ENCODE measurements at regions not wholly inside any gene's neighbourhood (a gene's known extent, or its start where the extent isn't known, plus 50 kb on each side); places are given as distances from the start of the nearest gene placed in this dataset.

DNA sequence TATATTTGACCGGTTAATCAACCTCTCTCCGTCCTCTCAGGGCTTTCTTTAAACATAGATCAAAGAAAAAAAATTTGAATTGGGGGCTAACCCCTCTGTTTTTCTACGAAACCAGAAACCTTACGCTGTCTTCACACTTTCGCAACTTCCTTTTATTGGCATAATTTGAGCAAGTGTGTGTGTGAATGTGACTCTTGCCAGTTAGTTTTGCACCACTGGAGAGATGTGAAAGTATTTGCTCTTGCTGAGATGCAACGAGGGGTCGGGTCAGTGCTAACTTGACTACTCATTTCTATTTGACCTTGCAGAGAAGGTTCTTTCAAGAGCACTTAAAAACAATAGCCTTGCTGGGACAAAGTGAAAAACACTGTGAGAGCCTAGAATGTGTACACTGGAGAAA lies 81.2 kb downstream of the FAM43A start:
- WGBS (ENCODE audit: extremely low coverage, insufficient coverage, insufficient read length), result no CpG with 5 or more reads among the region's 7 CpGs
- H3K23ac ChIP-seq (ENCODE audit: low read length), result no peak overlapping the region
- no peak overlapping the region for H4K91ac ChIP-seq (ENCODE audit: low read depth, low read length)
- DNase-seq, result no peak
- H4K12ac ChIP-seq (ENCODE audit: low read depth, low read length), result no peak overlapping the region
- H3K79me1 ChIP-seq (ENCODE audit: low read length), result no peaks in the 10 kb centered on the region
- H2BK5ac ChIP-seq (ENCODE audit: low read depth, low read length, poor library complexity), result no peak overlapping the region
- no peak overlapping the region for H2AK5ac ChIP-seq (ENCODE audit: low read length)
- H3K27ac ChIP-seq (ENCODE audit: low read depth, low read length), result no peak overlapping the region
- H3K9me3 ChIP-seq (ENCODE audit: insufficient read depth, low read depth, low read length), result peaks cover 5% of the 10 kb centered on the region
- no peak overlapping the region for H3K4me3 ChIP-seq (ENCODE audit: low read depth, low read length)
- H3K18ac ChIP-seq (ENCODE audit: low read length), result no peak overlapping the region
- H3K79me2 ChIP-seq (ENCODE audit: control insufficient read depth, insufficient read depth, low read length, poor library complexity), result no peaks in the 10 kb centered on the region
- no peak overlapping the region for H2BK12ac ChIP-seq (ENCODE audit: low read length)
- no peaks in the 10 kb centered on the region for H3K36me3 ChIP-seq (ENCODE audit: control insufficient read depth in 1 of 2, insufficient read depth in 2 of 2, low read length in 2 of 2)
- H3K14ac ChIP-seq (ENCODE audit: low read length), result no peak overlapping the region
- H2BK120ac ChIP-seq (ENCODE audit: insufficient read depth, low read length, poor library complexity), result no peak overlapping the region
- H4K8ac ChIP-seq (ENCODE audit: low read depth, low read length), result no peak overlapping the region
- H2AFZ ChIP-seq (ENCODE audit: insufficient read depth, low read length, poor library complexity), result no peak overlapping the region
- H3K9ac ChIP-seq (ENCODE audit: low read length), result no peak overlapping the region
- no peak overlapping the region for H3K4me2 ChIP-seq (ENCODE audit: low read length)
- H3K27me3 ChIP-seq (ENCODE audit: insufficient read depth, low read length), result no peaks in the 10 kb centered on the region
- peaks cover 5 to 13% of the 10 kb centered on the region in 2 experiments for H3K4me1 ChIP-seq (ENCODE audit: control insufficient read depth in 1 of 2, insufficient read depth in 2 of 2, low read length in 2 of 2)
- H3K4ac ChIP-seq (ENCODE audit: low read depth, low read length), result no peak overlapping the region

DNA sequence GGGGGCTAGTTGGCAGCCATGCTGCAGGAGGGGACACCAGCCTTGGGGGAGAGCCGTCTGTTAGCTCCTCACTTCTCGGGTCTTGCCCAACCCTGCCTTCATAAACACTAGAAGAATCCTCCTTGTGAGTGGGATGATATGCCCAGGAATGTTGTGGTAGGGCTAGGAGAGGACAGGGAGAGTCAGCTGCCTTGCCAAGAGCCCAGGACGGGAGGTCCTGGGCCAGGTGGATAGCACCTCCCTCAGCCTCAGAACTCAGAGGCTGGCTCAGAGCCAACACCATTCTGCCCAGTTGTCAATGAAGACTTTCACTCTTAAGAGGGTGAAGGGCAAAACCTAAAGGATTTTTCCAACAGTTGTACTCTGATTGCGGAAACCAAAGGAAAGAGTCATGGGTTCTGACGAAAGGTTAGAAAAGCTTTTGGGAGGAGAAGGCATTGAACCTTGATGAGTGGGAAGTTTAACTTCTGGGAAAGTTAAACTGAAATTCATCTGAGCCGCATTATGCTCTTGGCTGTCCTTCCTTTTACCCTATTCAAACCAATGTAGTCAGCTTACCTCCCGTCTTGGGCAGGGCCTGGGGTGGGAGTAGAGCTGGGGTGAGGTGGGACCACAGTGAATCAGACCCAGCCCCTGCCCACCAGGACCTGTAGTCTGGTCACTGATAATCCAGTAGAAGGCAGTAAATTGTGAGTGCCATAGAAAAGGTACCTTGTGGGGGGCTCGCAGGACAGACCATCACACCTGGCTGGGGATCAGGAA lies 81.9 kb downstream of the FAM43A start:
- peak; percentile 14 to 35 for DNase-seq
- Histone ChIP-seq H3K4me1 (ENCODE audit: control insufficient read depth in 1 of 2, insufficient read depth in 2 of 2, low read length in 2 of 2) (peaks cover 5 to 15% of the 10 kb centered on the region in 2 experiments), H4K91ac (ENCODE audit: low read depth, low read length) (no peak overlapping the region), H2AK5ac (ENCODE audit: low read length) (no peak overlapping the region), H3K4me2 (ENCODE audit: low read length) (no peak overlapping the region), H3K4ac (ENCODE audit: low read depth, low read length) (no peak overlapping the region), H3K18ac (ENCODE audit: low read length) (no peak overlapping the region), H3K27me3 (ENCODE audit: insufficient read depth, low read length) (no peaks in the 10 kb centered on the region), H2AFZ (ENCODE audit: insufficient read depth, low read length, poor library complexity) (no peak overlapping the region), H3K9me3 (ENCODE audit: insufficient read depth, low read depth, low read length) (peaks cover 5% of the 10 kb centered on the region), H3K79me2 (ENCODE audit: control insufficient read depth, insufficient read depth, low read length, poor library complexity) (no peaks in the 10 kb centered on the region), H2BK12ac (ENCODE audit: low read length) (no peak overlapping the region), H3K79me1 (ENCODE audit: low read length) (no peaks in the 10 kb centered on the region), H3K23ac (ENCODE audit: low read length) (no peak overlapping the region), H3K9ac (ENCODE audit: low read length) (no peak overlapping the region), H3K14ac (ENCODE audit: low read length) (no peak overlapping the region), H2BK120ac (ENCODE audit: insufficient read depth, low read length, poor library complexity) (no peak overlapping the region), H4K8ac (ENCODE audit: low read depth, low read length) (no peak overlapping the region), H3K4me3 (ENCODE audit: low read depth, low read length) (no peak overlapping the region), H4K12ac (ENCODE audit: low read depth, low read length) (no peak overlapping the region), H3K36me3 (ENCODE audit: control insufficient read depth in 1 of 2, insufficient read depth in 2 of 2, low read length in 2 of 2) (no peaks in the 10 kb centered on the region), H2BK5ac (ENCODE audit: low read depth, low read length, poor library complexity) (no peak overlapping the region), H3K27ac (ENCODE audit: low read depth, low read length) (no peak overlapping the region)
- no CpG with 5 or more reads among the region's 8 CpGs for WGBS (ENCODE audit: extremely low coverage, insufficient coverage, insufficient read length)

DNA sequence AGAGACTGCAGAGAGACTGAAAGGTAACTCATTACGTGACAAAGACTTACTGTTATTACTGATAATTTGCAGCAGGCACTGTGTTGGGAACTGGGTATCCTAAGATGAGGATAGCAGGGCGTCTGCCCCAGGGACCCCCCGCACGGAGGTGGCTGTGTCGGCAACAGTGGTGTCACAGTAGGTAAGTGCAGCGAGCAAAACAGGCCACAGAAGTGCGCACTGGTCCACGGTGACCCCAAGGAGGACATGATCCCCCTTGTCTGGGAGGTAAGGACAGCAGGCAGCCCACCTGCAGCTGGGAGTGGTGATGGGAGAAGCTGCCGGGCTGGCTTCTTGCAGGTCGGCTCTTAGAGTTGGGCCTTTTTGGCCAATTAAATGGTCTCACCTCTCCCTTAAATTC lies 82.9 kb downstream of the FAM43A start:
- H2BK120ac ChIP-seq (ENCODE audit: insufficient read depth, low read length, poor library complexity), result no peak overlapping the region
- H3K4me3 ChIP-seq (ENCODE audit: low read depth, low read length), result no peak overlapping the region
- no peak overlapping the region for H3K4ac ChIP-seq (ENCODE audit: low read depth, low read length)
- H3K4me1 ChIP-seq (ENCODE audit: control insufficient read depth in 1 of 2, insufficient read depth in 2 of 2, low read length in 2 of 2), result peaks cover 5 to 15% of the 10 kb centered on the region in 2 experiments
- no peak overlapping the region for H4K91ac ChIP-seq (ENCODE audit: low read depth, low read length)
- H3K79me1 ChIP-seq (ENCODE audit: low read length), result no peaks in the 10 kb centered on the region
- no CpG with 5 or more reads among the region's 10 CpGs for WGBS (ENCODE audit: extremely low coverage, insufficient coverage, insufficient read length)
- H3K79me2 ChIP-seq (ENCODE audit: control insufficient read depth, insufficient read depth, low read length, poor library complexity), result no peaks in the 10 kb centered on the region
- H4K8ac ChIP-seq (ENCODE audit: low read depth, low read length), result peak overlapping the region; percentile 0
- H2BK12ac ChIP-seq (ENCODE audit: low read length), result no peak overlapping the region
- peaks cover 5% of the 10 kb centered on the region for H3K9me3 ChIP-seq (ENCODE audit: insufficient read depth, low read depth, low read length)
- peak overlapping the region; percentile 48 for H3K4me2 ChIP-seq (ENCODE audit: low read length)
- no peak overlapping the region for H2BK5ac ChIP-seq (ENCODE audit: low read depth, low read length, poor library complexity)
- H3K27me3 ChIP-seq (ENCODE audit: insufficient read depth, low read length), result no peaks in the 10 kb centered on the region
- no peak overlapping the region for H2AK5ac ChIP-seq (ENCODE audit: low read length)
- H3K14ac ChIP-seq (ENCODE audit: low read length), result no peak overlapping the region
- no peak overlapping the region for H3K27ac ChIP-seq (ENCODE audit: low read depth, low read length)
- H3K18ac ChIP-seq (ENCODE audit: low read length), result no peak overlapping the region
- peak overlapping the region; percentile 42 for H3K23ac ChIP-seq (ENCODE audit: low read length)
- DNase-seq, result no peak
- H4K12ac ChIP-seq (ENCODE audit: low read depth, low read length), result no peak overlapping the region
- peak overlapping the region; percentile 55 for H2AFZ ChIP-seq (ENCODE audit: insufficient read depth, low read length, poor library complexity)
- peak overlapping the region; percentile 64 for H3K9ac ChIP-seq (ENCODE audit: low read length)
- no peaks in the 10 kb centered on the region for H3K36me3 ChIP-seq (ENCODE audit: control insufficient read depth in 1 of 2, insufficient read depth in 2 of 2, low read length in 2 of 2)

DNA sequence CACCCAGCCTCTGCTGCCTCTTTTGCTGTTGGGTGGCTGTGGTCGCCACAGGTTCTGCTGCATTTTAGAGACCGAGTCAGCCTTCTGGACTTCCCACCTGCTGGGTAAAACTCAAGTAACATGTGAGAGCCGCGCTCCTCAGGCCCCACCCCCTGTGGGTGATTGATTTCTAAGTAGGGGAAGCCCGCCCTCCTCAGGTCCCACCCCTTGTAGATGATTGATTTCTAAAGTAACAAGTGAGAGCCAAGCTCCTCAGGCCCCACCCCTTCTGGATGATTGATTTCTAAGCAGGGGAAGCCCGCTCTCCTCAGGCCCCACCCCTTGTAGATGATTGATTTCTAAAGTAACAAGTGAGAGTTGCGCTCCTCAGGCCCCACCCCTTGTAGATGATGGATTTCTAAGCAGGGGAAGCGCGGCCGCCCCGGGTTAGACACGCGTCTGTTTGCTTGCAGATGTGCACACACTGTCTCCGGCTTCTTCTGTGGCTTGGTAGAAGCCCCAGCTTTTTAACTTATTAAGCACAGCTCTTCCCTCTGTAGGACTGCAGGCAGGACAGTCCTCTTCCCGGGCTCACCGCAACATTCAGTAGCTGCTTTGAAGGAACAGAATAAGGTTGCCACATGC lies 83.4 kb downstream of the FAM43A start:
- Histone ChIP-seq H3K4ac (ENCODE audit: low read depth, low read length) (no peak overlapping the region), H3K18ac (ENCODE audit: low read length) (no peak overlapping the region), H2BK120ac (ENCODE audit: insufficient read depth, low read length, poor library complexity) (no peak overlapping the region), H3K23ac (ENCODE audit: low read length) (no peak overlapping the region), H2AFZ (ENCODE audit: insufficient read depth, low read length, poor library complexity) (peak overlapping the region; percentile 55), H3K4me3 (ENCODE audit: low read depth, low read length) (no peak overlapping the region), H3K79me1 (ENCODE audit: low read length) (no peaks in the 10 kb centered on the region), H3K14ac (ENCODE audit: low read length) (no peak overlapping the region), H3K27me3 (ENCODE audit: insufficient read depth, low read length) (no peaks in the 10 kb centered on the region), H3K9me3 (ENCODE audit: insufficient read depth, low read depth, low read length) (peaks cover 5% of the 10 kb centered on the region), H4K8ac (ENCODE audit: low read depth, low read length) (peak overlapping the region; percentile 48), H3K36me3 (ENCODE audit: control insufficient read depth in 1 of 2, insufficient read depth in 2 of 2, low read length in 2 of 2) (no peaks in the 10 kb centered on the region), H3K4me1 (ENCODE audit: control insufficient read depth in 1 of 2, insufficient read depth in 2 of 2, low read length in 2 of 2) (peaks cover 5 to 15% of the 10 kb centered on the region in 2 experiments), H4K91ac (ENCODE audit: low read depth, low read length) (no peak overlapping the region), H4K12ac (ENCODE audit: low read depth, low read length) (peak overlapping the region; percentile 64), H3K9ac (ENCODE audit: low read length) (no peak overlapping the region), H3K79me2 (ENCODE audit: control insufficient read depth, insufficient read depth, low read length, poor library complexity) (no peaks in the 10 kb centered on the region), H3K27ac (ENCODE audit: low read depth, low read length) (no peak overlapping the region), H2BK5ac (ENCODE audit: low read depth, low read length, poor library complexity) (no peak overlapping the region), H3K4me2 (ENCODE audit: low read length) (peak overlapping the region; percentile 48), H2BK12ac (ENCODE audit: low read length) (no peak overlapping the region), H2AK5ac (ENCODE audit: low read length) (no peak overlapping the region)
- no CpG with 5 or more reads among the region's 16 CpGs for WGBS (ENCODE audit: extremely low coverage, insufficient coverage, insufficient read length)
- DNase-seq, result peak; percentile 98
